GM18858 (cell line): ENCODE measurements at regions not wholly inside any gene's neighbourhood (a gene's known extent, or its start where the extent isn't known, plus 50 kb on each side); places are given as distances from the start of the nearest gene placed in this dataset.

Experiments
- ATAC-seq: cut with Tn5 transposase; IDR thresholded peaks from one replicate; pipeline ENCODE4 v1.9.1; 2021; ENCODE audit not compliant: unreplicated experiment

DNA sequence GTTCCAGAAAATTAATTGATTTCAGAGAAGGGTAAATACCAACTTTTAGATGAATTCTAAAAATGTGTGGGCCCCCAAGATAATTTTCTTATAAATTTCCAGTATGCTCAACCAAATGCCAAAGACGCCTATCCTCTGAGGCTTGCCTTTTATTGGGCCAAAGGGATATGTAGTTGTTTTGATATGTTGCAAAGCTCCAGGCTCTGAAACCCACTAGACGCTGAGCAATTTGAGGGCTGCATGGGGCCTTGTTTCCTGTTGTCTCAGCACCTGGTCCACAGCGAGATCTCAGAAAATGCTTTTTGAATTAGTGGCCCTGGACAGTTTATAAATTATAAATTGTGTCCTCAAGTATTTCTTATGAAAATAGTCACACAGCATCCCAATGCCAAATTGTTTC is 397.2 kb downstream of the SAMD5 start:
- no peak for ATAC-seq

DNA sequence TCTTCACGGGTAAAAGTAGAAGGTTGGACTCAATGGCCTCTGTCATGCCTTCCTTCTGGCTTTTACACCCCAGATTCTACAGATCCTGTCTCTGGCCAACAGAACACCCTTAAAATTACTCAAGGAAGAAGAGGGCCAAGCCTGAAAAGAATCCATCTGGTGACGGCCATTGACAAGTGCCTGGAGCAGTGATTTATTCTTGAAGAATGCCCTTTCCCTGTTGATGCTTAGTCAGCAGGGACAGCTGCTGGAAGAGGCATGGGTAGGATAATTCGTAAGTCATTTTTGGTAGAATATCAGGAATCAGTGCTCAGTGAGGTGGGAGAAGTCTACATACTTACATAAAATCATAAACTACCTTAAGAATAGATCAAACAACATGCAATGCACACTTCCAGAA is 397.9 kb downstream of the SAMD5 start:
- no peak for ATAC-seq

DNA sequence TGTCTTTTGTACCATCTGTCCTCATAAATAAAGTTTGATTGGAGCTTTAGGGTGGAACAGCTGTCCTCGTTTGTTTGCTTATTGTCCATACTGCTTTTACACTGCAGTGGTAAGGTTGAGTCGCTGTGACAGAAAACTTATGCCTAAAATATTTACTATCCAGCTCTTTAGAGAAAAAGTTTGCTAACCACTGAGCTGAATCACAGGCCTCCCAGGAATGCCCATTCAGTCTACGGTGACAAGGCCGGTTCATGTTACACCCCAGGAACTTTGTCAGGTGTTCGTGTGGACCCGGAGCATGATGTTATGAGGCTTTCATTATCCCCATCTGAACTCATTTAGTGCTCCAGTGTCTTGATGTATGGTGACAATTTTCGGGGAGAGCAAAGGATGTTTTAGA is 401.1 kb downstream of the SAMD5 start:
- ATAC-seq: no peak

DNA sequence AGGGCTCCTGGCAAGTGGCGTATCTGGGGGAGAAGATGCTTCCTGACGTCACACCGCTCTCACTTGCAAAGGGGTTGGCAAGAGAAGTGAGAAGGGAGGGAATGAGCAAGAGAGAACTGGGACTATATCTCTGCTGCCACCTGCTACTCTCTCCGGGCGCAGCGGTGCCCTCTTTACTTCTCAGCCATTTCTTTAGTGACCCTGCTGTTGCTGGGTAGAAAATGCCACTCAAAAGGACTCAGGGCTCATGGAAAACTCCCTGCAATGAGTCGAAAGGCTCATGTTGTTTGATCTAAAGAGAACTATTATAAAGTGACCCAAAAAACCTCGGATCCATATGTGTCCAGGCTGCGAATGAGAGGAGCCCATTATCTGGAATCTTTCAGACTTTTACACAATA is 401.8 kb downstream of the SAMD5 start:
- ATAC-seq: no peak

DNA sequence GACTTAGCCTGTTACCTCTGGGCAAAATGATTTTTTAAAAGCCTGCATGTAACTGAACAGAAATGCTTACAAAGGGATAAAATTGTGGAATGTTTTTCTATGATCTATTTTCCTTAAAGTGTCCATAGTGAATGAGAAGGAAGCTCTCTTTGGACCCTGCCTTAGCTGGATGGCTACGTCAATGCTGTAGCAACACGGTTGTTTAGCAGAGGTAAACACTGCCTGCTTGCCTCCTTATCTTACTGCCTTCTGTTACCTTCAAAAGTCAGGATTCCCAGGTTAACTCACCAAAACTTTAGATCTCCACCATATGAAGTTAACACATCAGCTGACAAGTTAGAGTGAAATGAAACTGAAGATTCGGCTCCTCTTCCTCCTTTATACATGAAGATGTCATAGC is 402.6 kb downstream of the SAMD5 start:
- ATAC-seq: no peak

DNA sequence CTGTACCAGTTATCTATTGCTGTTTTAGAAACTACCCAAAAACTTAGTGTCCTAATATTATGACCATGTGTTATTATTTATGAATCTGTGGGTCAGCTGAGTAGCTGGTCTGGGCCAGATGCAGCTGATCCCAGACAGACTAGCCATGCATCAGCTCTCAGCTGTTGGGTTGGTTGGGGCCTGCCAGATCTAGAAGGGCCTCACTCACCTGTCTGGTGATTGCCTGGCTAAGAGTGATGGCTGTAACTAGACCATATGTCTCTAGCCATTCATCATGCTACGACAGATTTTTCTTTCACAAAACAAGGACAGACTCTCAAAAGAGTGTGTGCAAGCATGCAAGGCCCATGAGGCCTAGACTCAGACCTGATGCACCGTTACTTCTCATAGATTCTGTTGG is 403.2 kb downstream of the SAMD5 start:
- ATAC-seq: no peak

DNA sequence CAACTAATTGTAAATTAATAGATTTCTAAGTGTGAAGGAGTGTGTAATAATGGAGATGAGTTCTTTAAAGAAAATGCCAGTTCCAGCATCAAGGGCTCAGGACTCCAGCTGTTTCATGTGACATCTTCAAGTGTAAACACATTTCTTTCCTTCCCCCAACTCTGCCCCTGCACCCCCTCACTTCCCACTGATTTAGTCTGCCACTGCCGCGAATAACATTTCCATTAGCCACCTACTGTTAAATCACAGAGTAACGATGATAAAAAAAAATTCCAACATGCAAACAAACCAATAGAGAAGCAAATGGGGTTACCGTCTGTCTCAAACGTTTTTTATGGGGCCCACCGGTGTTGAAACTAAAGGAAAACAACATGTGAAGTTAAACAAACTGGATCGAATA is 414.3 kb downstream of the SAMD5 start:
- ATAC-seq: no peak

DNA sequence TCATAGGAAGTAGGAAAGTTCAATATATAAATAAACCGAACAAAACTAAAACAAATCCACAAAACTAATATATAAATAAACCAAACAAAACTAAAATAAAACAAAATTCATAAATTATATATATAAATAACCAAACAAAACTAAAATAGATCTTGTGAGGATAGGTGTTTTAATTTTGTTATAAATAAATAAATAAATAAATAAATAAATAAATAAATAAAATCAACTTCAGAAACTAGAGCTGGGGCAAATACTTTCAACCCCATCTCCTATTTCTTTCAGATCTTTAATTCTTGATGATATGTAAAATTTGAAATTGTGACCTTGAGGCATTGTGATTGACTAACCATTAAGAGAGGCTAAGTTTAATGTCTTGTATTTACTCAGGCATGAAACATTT is 416.1 kb downstream of the SAMD5 start:
- no peak for ATAC-seq

DNA sequence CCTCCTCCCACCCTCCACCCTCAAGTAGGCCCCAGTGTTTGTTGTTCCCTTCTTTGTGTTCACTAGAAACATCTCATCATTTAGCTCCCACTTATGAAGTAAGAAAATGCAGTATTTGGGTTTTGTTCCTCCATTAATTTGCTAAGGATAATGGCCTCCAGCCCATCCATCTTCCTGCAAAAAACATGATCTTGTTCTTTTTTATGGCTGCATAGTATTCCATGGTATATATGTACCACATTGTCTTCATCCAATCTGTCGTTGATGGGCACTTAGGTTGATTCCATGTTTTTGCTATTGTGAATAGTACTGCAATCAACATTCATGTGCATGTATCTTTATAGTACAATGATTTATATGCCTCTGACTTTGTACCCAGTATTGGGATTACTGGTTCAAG is 416.8 kb upstream of the SASH1 start:
- ATAC-seq: no peak

DNA sequence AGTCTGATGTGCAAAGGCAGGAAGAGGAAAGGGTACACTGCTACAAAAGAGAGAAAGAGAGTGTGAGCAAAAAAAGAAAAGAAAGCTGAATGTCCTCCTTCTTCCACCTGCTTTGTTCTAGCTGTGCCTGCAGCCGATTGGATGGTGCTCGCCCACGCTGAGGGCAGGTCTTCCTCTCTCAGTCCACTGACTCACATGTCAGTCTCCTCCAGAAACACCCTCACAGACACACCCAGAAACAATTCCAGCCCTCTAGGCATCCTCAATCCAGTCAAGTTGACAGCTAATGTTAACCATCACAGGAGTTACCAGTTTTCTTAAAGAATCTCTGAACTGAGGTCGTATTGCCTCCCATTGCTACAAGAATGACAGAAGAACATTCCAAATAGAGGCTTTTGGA is 411.9 kb upstream of the SASH1 start:
- ATAC-seq: no peak

DNA sequence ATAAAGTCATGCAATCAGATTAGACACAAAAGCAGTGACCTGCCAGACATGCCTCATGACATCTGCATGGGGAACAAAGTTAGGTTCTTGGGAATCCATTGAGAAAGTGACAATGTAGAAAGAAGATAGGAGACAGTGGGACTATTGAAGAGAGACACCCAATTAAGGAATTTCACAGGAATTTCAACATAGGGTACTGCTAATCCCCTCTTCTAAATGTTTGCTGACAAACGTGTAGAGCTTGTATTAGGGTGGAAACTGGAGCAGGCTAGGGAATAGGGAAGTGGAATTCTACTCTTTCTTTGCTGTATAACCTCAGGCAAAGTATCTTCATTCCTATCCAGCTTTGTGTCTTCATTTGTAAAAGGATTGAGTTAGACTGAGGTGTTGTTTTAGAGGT is 409.4 kb upstream of the SASH1 start:
- ATAC-seq: no peak

DNA sequence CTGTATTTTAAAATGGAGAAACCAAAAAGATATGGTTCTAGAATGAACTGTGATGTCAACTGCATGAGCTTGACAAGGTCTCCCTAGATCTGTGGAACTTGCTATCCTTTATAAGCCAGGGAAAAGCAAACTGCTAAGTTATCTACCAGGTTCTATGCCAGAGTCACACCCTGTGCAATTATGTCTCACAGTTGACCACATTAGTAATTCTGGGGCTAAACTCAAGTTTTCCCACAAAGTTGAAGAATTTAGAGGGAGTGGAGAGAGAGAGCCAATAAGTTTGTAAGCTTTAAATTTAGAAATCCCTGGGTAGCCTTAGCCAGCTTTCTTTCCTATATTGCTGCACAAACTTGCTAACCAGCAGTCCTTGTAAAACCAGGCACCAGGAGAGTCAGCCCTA is 407.0 kb upstream of the SASH1 start:
- ATAC-seq: no peak

DNA sequence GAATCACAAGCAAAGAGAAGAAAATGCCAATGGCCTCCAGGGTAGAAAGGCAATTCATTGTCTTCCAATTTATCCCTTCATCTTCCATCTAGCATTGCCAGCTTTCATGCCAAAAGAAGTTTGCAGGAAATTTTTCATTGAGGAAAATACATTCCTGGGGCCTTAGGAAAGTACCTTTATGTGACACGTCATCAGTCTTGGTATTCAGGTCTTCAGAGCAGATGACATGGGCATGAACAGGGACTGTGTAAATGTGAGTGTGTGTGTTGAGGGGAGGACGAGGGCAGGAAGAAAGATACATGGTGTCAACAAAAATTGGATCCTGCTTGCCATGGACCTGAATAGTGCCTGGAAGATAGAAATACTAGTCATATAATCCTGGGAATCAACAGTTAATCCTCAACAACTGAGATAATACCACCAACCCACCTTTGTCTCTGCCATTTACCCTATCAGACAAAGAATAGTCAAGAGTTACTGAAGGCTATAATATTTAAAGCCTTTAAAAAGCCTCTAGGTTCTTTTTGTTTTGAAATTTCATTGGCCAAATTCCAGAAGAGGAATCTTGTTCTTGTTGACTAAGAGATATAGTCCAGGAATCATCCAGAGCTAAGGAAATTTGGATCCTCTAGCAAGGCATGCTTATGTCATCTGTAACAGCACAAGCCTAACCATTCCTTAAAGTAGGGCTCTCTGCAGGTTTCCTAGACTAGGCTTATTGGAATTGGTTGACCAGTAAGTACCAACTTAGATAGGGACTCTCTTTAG is 405.8 kb upstream of the SASH1 start:
- ATAC-seq: no peak

DNA sequence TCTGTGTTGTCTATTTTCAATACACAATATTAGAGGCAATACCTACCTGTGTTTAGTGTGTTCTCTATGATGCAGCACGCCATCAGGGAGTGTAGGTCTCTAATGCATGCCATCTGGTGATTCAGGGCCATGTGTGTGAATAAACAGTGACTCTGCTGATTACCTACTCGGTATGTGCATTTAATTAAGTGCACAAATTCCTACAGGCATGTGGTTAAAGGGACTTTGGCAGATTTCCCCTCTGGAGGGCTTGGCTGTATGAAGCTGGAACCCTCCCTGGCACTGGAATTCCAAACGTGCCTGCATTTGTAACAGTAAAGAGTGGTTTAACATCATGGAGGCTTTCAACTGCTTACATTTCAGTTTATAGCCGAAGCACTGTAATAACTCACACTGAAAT is 401.5 kb upstream of the SASH1 start:
- no peak for ATAC-seq

DNA sequence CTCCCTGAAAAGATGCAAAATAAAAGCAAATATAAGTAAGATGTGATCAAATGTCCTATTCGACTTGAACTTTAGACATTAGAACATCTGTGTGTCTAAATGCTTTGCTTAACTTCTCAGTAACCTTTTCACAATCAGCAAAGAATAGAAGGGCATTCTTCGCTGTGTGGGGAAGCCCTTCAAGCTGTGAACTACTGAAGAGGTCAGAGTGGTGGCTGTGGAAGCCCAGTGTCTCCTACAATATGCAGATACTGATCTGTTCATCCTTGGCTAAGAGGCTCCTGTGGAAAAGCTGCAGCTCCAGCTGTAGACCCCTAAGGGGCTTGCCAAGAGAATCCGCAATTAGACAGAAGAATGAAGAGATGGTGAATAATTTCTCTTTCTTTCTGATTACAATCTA is 400.3 kb upstream of the SASH1 start:
- ATAC-seq: no peak

DNA sequence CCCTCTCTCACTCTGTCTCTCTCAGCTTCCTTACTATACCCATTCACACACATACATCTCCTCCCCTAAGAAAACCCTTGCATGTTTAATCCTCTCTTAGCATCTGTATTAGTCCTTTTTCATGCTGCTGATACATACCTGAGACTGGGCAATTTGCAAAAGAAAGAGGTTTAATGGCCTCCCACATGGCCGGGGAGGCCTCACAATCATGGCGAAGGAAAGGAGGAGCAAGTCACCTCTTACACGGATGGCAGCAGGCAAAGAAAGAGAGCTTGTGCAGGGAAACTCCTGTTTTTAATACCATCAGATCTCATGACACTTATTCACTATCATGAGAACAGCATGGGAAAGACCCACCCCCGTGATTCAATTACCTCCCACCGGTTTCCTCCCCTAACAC is 398.5 kb upstream of the SASH1 start:
- ATAC-seq: no peak

DNA sequence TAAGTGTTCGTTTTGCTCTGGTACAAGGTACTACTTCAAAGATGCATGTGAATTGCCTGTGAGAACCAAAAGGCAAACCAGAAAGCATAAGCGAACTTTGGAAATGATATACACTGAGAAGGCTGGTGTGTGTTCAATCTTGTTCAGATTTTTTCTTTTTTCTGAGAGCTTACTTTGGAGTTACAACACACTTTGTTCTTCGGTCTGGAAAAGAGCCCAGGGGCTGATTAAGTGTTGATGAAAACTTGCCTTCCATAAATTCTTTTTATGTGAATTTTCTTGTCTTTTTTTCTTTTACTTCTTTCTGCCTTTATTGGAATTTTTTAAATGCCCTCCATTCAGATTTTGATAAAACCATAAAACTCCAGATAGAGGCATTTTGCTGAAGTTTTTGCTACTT is 395.1 kb upstream of the SASH1 start:
- ATAC-seq: no peak

DNA sequence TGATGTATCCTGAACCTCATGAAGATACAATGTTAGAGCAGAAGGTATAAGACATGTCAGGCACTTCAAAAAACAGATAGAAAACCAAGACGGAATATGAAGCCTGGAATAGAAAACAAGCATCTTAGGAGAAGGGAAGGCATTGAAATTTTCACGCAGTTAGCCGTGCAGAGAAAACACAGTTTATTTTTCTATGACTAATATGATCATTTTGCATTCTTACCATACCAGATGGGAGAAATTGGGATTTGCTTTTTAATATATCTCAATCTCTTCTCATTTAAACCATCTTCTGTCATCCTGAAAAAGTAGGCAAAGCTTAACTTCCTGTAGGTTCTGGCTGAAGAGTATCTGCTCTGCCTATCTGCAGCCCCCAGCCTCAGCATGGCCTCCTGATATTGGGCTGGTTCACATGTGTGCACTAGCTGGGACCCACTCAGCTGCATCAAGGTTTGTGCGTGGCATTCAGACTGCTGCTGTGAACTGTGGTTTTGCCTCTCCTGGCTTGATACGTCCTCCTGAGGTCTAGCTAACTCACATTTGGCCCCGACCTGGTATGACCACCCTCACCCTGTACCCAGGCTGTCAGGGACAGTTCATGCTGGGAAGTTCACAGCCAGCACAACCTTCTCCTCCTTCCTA is 392.5 kb upstream of the SASH1 start:
- ATAC-seq: no peak

DNA sequence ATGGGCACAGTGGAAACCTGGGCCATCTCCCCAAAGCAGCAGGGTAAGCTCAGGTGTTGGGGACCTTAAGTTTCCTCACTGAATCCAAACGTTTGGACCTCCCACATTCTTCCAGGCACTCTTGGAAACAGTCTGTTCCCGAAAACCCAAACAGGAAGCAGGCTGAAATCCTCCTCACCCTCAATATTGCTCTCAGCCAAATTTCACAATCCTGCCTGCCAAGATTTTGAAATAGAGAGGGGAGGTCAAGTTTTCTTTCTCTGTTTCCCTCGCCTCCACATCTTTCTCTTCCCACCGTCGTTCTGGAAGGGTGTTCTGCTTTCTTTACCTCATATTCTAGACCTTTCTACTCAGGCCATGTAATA is 392.0 kb upstream of the SASH1 start:
- ATAC-seq: no peak

DNA sequence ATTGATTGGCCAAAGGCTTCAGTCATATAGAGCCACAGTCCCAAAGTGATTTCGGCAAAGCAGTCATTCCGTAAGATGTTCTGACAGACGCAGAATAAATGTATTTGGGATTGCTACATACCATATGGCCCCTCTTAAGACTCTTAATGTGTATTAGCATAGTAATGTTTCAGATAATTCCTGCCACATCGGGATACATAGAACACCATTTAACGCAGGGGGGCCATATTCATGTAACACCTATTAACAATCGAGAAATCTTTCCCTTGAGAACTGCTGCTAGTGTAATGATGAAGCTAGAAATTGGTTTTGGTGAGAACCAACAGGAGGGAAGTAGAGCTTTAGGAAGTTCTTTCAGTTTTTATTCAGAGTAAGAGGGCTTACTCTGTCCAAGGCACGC is 390.9 kb upstream of the SASH1 start:
- no peak for ATAC-seq

DNA sequence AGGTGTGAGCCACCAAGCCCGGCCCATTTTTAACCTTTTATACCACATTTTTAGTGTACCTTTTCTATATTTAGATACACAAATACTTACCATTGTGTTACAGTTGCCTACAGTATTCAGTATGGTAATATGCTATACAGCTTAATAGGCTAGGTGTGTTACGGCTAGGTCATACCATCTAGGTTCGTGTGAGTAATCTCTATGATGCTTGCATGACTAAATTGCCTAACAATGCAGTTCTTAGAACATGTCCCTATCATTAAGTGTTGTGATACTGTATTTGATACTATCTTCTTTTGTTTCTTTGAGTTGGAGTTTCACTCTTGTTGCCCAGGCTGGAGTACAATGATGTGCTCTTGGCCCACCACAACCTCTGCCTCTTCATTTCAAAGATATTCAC is 387.7 kb upstream of the SASH1 start:
- ATAC-seq: no peak

DNA sequence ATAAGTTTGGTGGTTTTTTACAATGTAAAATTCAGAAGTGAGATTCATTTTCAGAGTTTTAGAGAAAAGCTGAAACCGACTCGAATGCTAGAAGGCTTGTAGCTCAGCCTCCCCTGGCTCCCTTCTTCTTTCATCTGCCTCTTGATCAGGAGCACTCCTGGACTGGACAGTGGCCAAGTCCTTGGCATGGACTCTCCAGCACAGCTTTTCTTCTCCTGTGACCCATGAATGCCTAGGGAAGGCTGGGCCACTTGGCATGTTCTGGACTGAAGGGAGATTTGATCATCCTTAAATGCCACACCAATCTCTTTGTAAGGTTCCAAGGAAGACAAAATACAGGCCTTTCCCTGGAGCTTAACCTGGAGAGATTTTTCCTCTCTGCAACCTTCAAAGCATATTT is 384.0 kb upstream of the SASH1 start:
- no peak for ATAC-seq

DNA sequence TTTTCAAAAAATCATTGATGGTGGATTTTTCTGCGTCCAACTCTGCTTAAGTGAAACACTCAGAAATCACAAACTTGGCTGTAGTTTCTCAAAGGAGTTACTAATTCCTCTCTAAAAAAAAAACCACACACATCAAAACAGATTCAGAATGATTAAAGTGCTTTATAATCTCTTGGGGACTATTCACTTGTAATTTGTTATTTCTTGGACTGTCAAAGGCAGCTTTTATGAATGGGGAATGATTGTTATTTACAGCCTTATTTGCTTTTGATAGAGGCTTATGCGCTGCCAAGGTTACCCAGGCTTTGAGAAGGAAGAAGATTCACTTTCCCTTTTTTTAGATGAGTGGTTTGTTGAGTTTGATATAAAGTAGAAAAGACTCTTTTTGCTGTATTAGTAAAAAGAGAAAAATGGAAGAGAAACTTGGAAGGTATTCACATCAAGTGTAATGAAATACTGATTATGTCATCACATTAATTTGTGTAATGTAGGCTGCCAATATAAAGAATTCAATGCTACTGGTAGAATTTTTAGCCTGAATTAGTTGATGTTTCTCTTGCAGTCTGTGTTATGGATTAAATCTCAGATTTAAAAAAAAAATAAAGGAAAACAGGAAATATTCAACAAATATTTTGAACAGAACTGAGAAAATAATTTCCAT is 381.0 kb upstream of the SASH1 start:
- no peak for ATAC-seq
